Lung (tissue), 11 donors: ENCODE measurements at regions not wholly inside any gene's neighbourhood (a gene's known extent, or its start where the extent isn't known, plus 50 kb on each side); places are given as distances from the start of the nearest gene placed in this dataset.
A peak's percentile ranks its signal among the peaks of the same experiment; 100 is the strongest.

Source experiments
- ATAC-seq: fragments of 200-7000 bp; cut with Tn5 transposase; one replicate; pipeline ENCODE4 v1.9.1; 2020; ENCODE audit warnings: moderate number of reproducible peaks; ENCODE audit not compliant: insufficient read depth, low FRiP score
- DNase-seq, 3 donors: peaks; one replicate each; pipeline ENCODE4 v3.0.0-alpha.2; 2013 to 2017
- H3K27ac ChIP-seq, 2 donors: one replicate each; pipeline ENCODE4 v1.5.1; 2013; ENCODE audit warnings: mild to moderate bottlenecking in 2 of 2, moderate library complexity in 2 of 2, control low read depth in 1 of 2, inconsistent platforms in 1 of 2, low read depth in 1 of 2, low read length in 1 of 2
- H3K27me3 ChIP-seq, 3 donors: one replicate each; pipeline ENCODE4 v1.5.1; 2013; ENCODE audit warnings: low read length in 2 of 3; ENCODE audit not compliant: control insufficient read depth in 3 of 3, insufficient read depth in 3 of 3
- H3K36me3 ChIP-seq, 4 donors: one replicate each; pipeline ENCODE4 v1.5.1; 2013; ENCODE audit warnings: low read length in 4 of 4, mild to moderate bottlenecking in 1 of 4, moderate library complexity in 1 of 4; ENCODE audit not compliant: control insufficient read depth in 4 of 4, insufficient read depth in 4 of 4
- H3K4me1 ChIP-seq, 5 donors: one replicate each; pipeline ENCODE4 v1.5.1; 2013; ENCODE audit warnings: low read length in 5 of 5, mild to moderate bottlenecking in 2 of 5, moderate library complexity in 1 of 5; ENCODE audit not compliant: control insufficient read depth in 5 of 5, insufficient read depth in 5 of 5
- H3K4me3 ChIP-seq: one replicate; pipeline ENCODE4 v1.5.1; 2013; ENCODE audit warnings: mild to moderate bottlenecking, control low read depth, moderate library complexity
- H3K9ac ChIP-seq, 2 donors: one replicate each; pipeline ENCODE4 v1.5.1; 2013; ENCODE audit warnings: low read length in 2 of 2, control low read depth in 1 of 2; ENCODE audit not compliant: insufficient read depth in 1 of 2
- H3K9me3 ChIP-seq, 4 donors: one replicate each; pipeline ENCODE4 v1.5.1; 2013; ENCODE audit warnings: low read length in 3 of 4, mild to moderate bottlenecking in 1 of 4, moderate library complexity in 1 of 4; ENCODE audit not compliant: control insufficient read depth in 4 of 4, insufficient read depth in 3 of 4
- CTCF ChIP-seq: IDR thresholded peaks from 2 replicates; pipeline ENCODE4 v1.5.1; 2012; ENCODE audit warnings: mild to moderate bottlenecking; ENCODE audit errors: control extremely low read depth, extremely low read depth
- WGBS, 2 donors: extraction: QIAGEN DNeasy Blood & Tissue Kit; methylation state at CpG; one replicate each; pipeline ENCODE4 v1.1.7; 2013; 5-methylcytosine and 5-hydroxymethylcytosine counted together
- donor health status: control.
- donor health status: control.
- donor health status: Bipolar disorder and iron deficiency.
- donor health status: healthy.
- donor health status: DM: yes; HTN: yes; CAD: no.

DNA sequence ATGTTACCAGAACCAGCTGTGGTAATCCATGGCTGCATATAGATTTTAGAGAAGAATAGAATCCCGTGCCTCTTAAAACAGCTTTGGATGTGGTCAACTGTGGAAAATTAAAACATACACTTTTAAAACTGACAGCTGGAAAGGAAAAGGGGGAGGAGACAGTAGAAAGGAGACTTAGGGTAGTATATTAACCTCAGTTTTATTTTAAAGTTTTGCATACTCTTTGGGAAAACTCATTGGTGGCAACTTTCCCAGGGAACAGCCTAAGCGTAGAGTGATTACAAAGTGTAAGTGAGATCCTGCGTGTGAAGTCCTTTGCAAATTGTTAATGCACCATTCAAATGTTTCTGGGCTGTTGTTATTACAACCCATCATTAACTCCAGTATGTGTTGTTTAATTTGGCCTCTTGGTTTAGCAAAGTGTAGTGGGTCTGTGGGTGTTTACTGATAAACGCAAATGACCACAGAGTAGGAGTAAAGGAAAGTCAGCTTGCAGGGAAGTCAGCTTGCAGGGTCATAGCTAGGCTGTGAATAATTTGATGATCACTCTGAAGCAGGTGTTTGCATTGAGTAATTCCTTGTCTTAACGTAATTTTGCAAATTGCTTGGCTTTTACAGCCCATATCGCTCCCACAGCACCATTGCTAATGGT lies 88.0 kb upstream of the DBX1 start:
- DNase-seq, result no peak
- 43 to 47% methylated on average over 6 of the region's 6 CpGs for WGBS, 2 donors
- H3K9ac ChIP-seq, result no peak overlapping the region
- no peaks in the 10 kb centered on the region for H3K36me3 ChIP-seq
- peaks cover 0 to 10% (median 6%) of the 10 kb centered on the region in 3 donors for H3K27me3 ChIP-seq
- no peak for ATAC-seq
- TF ChIP-seq CTCF, result no peak
- H3K9me3 ChIP-seq, result no peaks in the 10 kb centered on the region
- H3K4me1 ChIP-seq, result no peaks in the 10 kb centered on the region
- H3K4me3 ChIP-seq, result no peak overlapping the region
- H3K27ac ChIP-seq, result no peak overlapping the region

- no peaks in the 10 kb centered on the region for H3K4me1 ChIP-seq
- TF ChIP-seq CTCF, result no peak
- ATAC-seq (no peak), DNase-seq (no peak)
- no peak overlapping the region for H3K4me3 ChIP-seq
- WGBS, 2 donors, result 52 to 69% methylated on average over 9 of the region's 9 CpGs
- no peaks in the 10 kb centered on the region for H3K9me3 ChIP-seq
- H3K27me3 ChIP-seq, result peaks cover 0 to 10% (median 6%) of the 10 kb centered on the region in 3 donors
- no peak overlapping the region for H3K27ac ChIP-seq
- H3K9ac ChIP-seq, result no peak overlapping the region
- H3K36me3 ChIP-seq, result no peaks in the 10 kb centered on the region
These were observed 87.3 kb upstream of the DBX1 start for GRCh38 chr11:20247591-20248007.

- H3K27ac ChIP-seq, result no peak overlapping the region
- peaks cover 0 to 7% (median 6%) of the 10 kb centered on the region in 3 donors for H3K27me3 ChIP-seq
- no peaks in the 10 kb centered on the region for H3K36me3 ChIP-seq
- no peak for DNase-seq
- 79 to 80% methylated on average over 3 of the region's 3 CpGs for WGBS, 2 donors
- no peak overlapping the region for H3K4me3 ChIP-seq
- TF ChIP-seq CTCF, result no peak
- no peak overlapping the region for H3K9ac ChIP-seq
- no peak for ATAC-seq
- no peaks in the 10 kb centered on the region for H3K9me3 ChIP-seq
- H3K4me1 ChIP-seq, result no peaks in the 10 kb centered on the region
These were observed 83.7 kb upstream of the DBX1 start for GRCh38 chr11:20243974-20244373.

- H3K36me3 ChIP-seq, result no peaks in the 10 kb centered on the region
- DNase-seq (peak in 1 of 3 donors; percentile 0), ATAC-seq (no peak)
- no peaks in the 10 kb centered on the region for H3K4me1 ChIP-seq
- H3K9ac ChIP-seq, result no peak overlapping the region
- no peaks in the 10 kb centered on the region for H3K9me3 ChIP-seq
- H3K4me3 ChIP-seq, result no peak overlapping the region
- WGBS, 2 donors, result 29 to 36% methylated on average over 2 of the region's 2 CpGs
- TF ChIP-seq CTCF, result no peak
- H3K27ac ChIP-seq, result no peak overlapping the region
- H3K27me3 ChIP-seq, result no peaks in the 10 kb centered on the region
These were observed 78.4 kb upstream of the DBX1 start for GRCh38 chr11:20238712-20239111.
